ENCODE measurements at regions not wholly inside any gene's neighbourhood (a gene's known extent, or its start where the extent isn't known, plus 50 kb on each side); places are given as distances from the start of the nearest gene placed in this dataset.

DNA sequence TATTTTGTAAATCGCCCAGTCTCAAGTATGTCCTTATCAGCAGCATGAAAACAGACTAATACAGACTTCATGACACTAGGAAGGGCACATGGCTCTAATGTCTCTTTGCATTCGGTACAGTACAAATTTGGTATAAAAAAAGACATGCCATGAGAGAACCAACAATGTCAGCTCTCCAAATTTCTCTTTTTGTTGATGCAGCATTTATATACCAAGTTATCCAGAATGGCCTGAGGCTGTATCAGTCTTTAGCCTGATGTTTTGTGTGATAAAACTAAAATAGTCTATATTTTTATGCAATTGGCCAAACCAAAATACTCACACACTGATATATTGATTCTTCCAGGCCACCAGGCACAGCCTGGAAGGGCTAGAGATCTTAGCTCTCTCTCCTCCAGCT, 124.3 kb upstream of the SAMSN1 start:
- no peak for TF ChIP-seq CTCF (IDR thresholded peaks at IDR 0.05)
- TF ChIP-seq POLR2A (IDR thresholded peaks at IDR 0.05), result no peak
